Fibroblast of lung (primary cell): ENCODE measurements at regions not wholly inside any gene's neighbourhood (a gene's known extent, or its start where the extent isn't known, plus 50 kb on each side); places are given as distances from the start of the nearest gene placed in this dataset.

Experiments used
- EZH2 ChIP-seq: IDR thresholded peaks from 2 replicates; pipeline ENCODE4 v1.5.1; 2012; ENCODE audit warnings: low read length, control low read depth, mild to moderate bottlenecking; ENCODE audit errors: missing control alignments
- TF ChIP-seq, protein P1 (sequence below), 2 donors: IDR thresholded peaks in 1 of 2; conservative IDR thresholded peaks in 1 of 2; 1 replicate in 1 of 2; 2 replicates in 1 of 2; pipeline ENCODE4 v1.5.1; 2011 to 2012; ENCODE audit warnings: low read length in 2 of 2, control low read depth in 1 of 2, inconsistent platforms in 1 of 2, low read depth in 1 of 2, mild to moderate bottlenecking in 1 of 2

DNA sequence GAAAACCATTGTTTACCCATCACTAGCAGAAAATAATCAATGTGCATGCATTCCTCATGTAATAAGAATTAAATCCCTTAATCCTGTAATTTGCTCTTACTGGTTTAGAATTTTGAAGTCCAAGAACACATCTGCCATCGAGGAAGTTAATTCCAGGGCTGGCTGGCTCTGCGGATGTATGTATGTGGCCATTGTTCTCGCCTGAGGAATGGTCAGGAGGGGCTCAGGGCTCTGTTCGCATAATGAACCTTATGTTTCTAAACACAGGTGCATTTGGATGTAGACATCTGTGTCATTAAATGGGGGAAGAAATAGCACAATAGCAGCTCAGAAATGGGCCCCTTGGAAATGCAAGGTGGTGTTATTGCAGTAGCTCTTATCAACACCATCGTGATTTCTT is 148.6 kb upstream of the GAS1 start:
- TF ChIP-seq, protein P1, sequence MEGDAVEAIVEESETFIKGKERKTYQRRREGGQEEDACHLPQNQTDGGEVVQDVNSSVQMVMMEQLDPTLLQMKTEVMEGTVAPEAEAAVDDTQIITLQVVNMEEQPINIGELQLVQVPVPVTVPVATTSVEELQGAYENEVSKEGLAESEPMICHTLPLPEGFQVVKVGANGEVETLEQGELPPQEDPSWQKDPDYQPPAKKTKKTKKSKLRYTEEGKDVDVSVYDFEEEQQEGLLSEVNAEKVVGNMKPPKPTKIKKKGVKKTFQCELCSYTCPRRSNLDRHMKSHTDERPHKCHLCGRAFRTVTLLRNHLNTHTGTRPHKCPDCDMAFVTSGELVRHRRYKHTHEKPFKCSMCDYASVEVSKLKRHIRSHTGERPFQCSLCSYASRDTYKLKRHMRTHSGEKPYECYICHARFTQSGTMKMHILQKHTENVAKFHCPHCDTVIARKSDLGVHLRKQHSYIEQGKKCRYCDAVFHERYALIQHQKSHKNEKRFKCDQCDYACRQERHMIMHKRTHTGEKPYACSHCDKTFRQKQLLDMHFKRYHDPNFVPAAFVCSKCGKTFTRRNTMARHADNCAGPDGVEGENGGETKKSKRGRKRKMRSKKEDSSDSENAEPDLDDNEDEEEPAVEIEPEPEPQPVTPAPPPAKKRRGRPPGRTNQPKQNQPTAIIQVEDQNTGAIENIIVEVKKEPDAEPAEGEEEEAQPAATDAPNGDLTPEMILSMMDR (conservative IDR thresholded peaks at IDR 0.05 in 1 of 2, IDR thresholded peaks at IDR 0.05 in 1 of 2; ENCODE audit: low read depth in 1 of 2, low read length in 2 of 2): no peak
- TF ChIP-seq EZH2: no peak
